Keratinocyte (primary cell): ENCODE measurements at regions not wholly inside any gene's neighbourhood (a gene's known extent, or its start where the extent isn't known, plus 50 kb on each side); places are given as distances from the start of the nearest gene placed in this dataset.

Experiments used
- DNase-seq: peaks from one replicate; pipeline ENCODE4 v3.0.0-alpha.2; 2011; ENCODE audit warnings: low read depth, missing footprints, low spot score
- FAIRE-seq: peaks from 2 replicates; lab custom pipeline; 2011; peaks lifted over from hg19 to GRCh38; lab: Jason Lieb, UNC
- H2AFZ ChIP-seq: 2 replicates; pipeline ENCODE4 v1.6.0; 2012; ENCODE audit warnings: low read length, control low read depth, inconsistent platforms; ENCODE audit not compliant: control insufficient read depth
- H3K27ac ChIP-seq: 2 replicates; pipeline ENCODE4 v1.5.1; 2011; ENCODE audit warnings: low read length; ENCODE audit not compliant: control insufficient read depth, insufficient read depth
- H3K27me3 ChIP-seq: 3 replicates; pipeline ENCODE4 v1.6.0; 2011; ENCODE audit warnings: low read length; ENCODE audit not compliant: control insufficient read depth, insufficient read depth; ENCODE audit errors: extremely low read depth
- H3K36me3 ChIP-seq, 2 experiments: 2 replicates in 1 of 2; 3 replicates in 1 of 2; pipeline ENCODE4 v1.5.1; 2011; ENCODE audit warnings: low read length in 2 of 2, mild to moderate bottlenecking in 1 of 2; ENCODE audit not compliant: control insufficient read depth in 2 of 2, insufficient read depth in 2 of 2; ENCODE audit errors: extremely low read depth in 1 of 2
- H3K4me1 ChIP-seq: 3 replicates; pipeline ENCODE4 v1.5.1; 2011; ENCODE audit warnings: low read length; ENCODE audit not compliant: control insufficient read depth, insufficient read depth; ENCODE audit errors: extremely low read depth
- H3K4me2 ChIP-seq: 3 replicates; pipeline ENCODE4 v1.6.0; 2011; ENCODE audit warnings: low read depth, low read length; ENCODE audit not compliant: control insufficient read depth, insufficient read depth; ENCODE audit errors: extremely low read depth
- H3K4me3 ChIP-seq, 3 experiments: fragments of 200-600 bp in 1 of 3; sonication (generic) in 1 of 3; 2 replicates in 2 of 3; 3 replicates in 1 of 3; pipeline ENCODE4 v1.5.1; 2011 to 2016; ENCODE audit warnings: low read length in 3 of 3, mild to moderate bottlenecking in 3 of 3, control low read depth in 2 of 3, inconsistent platforms in 1 of 3, low read depth in 1 of 3, mixed read lengths in 1 of 3, mixed run types in 1 of 3, moderate library complexity in 1 of 3; ENCODE audit not compliant: control insufficient read depth in 2 of 3, insufficient read depth in 2 of 3; ENCODE audit errors: extremely low read depth in 1 of 3
- H3K79me2 ChIP-seq: 2 replicates; pipeline ENCODE4 v1.6.0; 2012; ENCODE audit warnings: low read length; ENCODE audit not compliant: control insufficient read depth, insufficient read depth
- H3K9ac ChIP-seq: 3 replicates; pipeline ENCODE4 v1.6.0; 2011; ENCODE audit warnings: low read length; ENCODE audit not compliant: control insufficient read depth, insufficient read depth; ENCODE audit errors: extremely low read depth
- H3K9me1 ChIP-seq: 3 replicates; pipeline ENCODE4 v1.6.0; 2011; ENCODE audit warnings: low read length; ENCODE audit not compliant: control insufficient read depth, insufficient read depth; ENCODE audit errors: extremely low read depth
- H3K9me3 ChIP-seq: 2 replicates; pipeline ENCODE4 v1.5.1; 2012; ENCODE audit warnings: low read depth, low read length; ENCODE audit not compliant: control insufficient read depth
- H4K20me1 ChIP-seq: 3 replicates; pipeline ENCODE4 v1.6.0; 2011; ENCODE audit warnings: low read length; ENCODE audit not compliant: control insufficient read depth, insufficient read depth; ENCODE audit errors: extremely low read depth
- CTCF ChIP-seq, 3 experiments: IDR thresholded peaks in 1 of 3; conservative IDR thresholded peaks in 1 of 3; optimal IDR thresholded peaks in 1 of 3; 2 replicates in 2 of 3; 3 replicates in 1 of 3; pipeline versions ENCODE3 to v1.5.1; 2011; ENCODE audit warnings: low read length in 3 of 3, mild to moderate bottlenecking in 3 of 3, moderate library complexity in 2 of 3, control low read depth in 1 of 3, inconsistent platforms in 1 of 3; ENCODE audit not compliant: insufficient read depth in 2 of 3; ENCODE audit errors: extremely low read depth in 1 of 3
- EZH2 ChIP-seq: IDR thresholded peaks from one replicate; pipeline ENCODE4 v1.6.1; 2012; ENCODE audit warnings: inconsistent platforms, mild to moderate bottlenecking, low read length, moderate library complexity
- dilution Hi-C: fragments of 300-500 bp; cut with MboI; formaldehyde crosslinking; loops from one replicate; pipeline ENCODE4 v1.7.0; 2020; ENCODE audit warnings: low sequenced_read_pairs; ENCODE audit not compliant: extremely low pct_ligation_motif_present

- Histone ChIP-seq H3K9me1 (no peaks in the 10 kb centered on the region), H3K4me1 (no peaks in the 10 kb centered on the region), H3K9me3 (no peaks in the 10 kb centered on the region), H3K9ac (no peak overlapping the region), H3K79me2 (no peaks in the 10 kb centered on the region), H3K27me3 (no peaks in the 10 kb centered on the region), H3K4me2 (no peak overlapping the region), H3K36me3 (no peaks in the 10 kb centered on the region), H4K20me1 (no peaks in the 10 kb centered on the region), H3K4me3 (no peak overlapping the region), H2AFZ (no peak overlapping the region), H3K27ac (no peak overlapping the region)
- FAIRE-seq (no peak), DNase-seq (no peak)
- TF ChIP-seq EZH2 (no peak), CTCF (optimal IDR thresholded peaks at IDR 0.05 in 1 of 3, IDR thresholded peaks at IDR 0.05 in 1 of 3, conservative IDR thresholded peaks at IDR 0.05 in 1 of 3; ENCODE audit: extremely low read depth in 1 of 3, insufficient read depth in 2 of 3, low read length in 3 of 3) (no peak)
- dilution Hi-C loops: no loop called here
Measured at GRCh38 chr11:11038782-11039181, 180.9 kb upstream of the ZBED5 start.

GRCh38 chr11:11038352-11038751 is 180.5 kb upstream of the ZBED5 start:
- Histone ChIP-seq H2AFZ (no peak overlapping the region), H3K36me3 (no peaks in the 10 kb centered on the region), H3K9ac (no peak overlapping the region), H3K27ac (no peak overlapping the region), H3K9me1 (no peaks in the 10 kb centered on the region), H3K4me3 (no peak overlapping the region), H3K79me2 (no peaks in the 10 kb centered on the region), H3K9me3 (no peaks in the 10 kb centered on the region), H3K27me3 (no peaks in the 10 kb centered on the region), H4K20me1 (no peaks in the 10 kb centered on the region), H3K4me1 (no peaks in the 10 kb centered on the region), H3K4me2 (no peak overlapping the region)
- dilution Hi-C loops: no loop called here
- TF ChIP-seq EZH2 (no peak), CTCF (optimal IDR thresholded peaks at IDR 0.05 in 1 of 3, IDR thresholded peaks at IDR 0.05 in 1 of 3, conservative IDR thresholded peaks at IDR 0.05 in 1 of 3; ENCODE audit: extremely low read depth in 1 of 3, insufficient read depth in 2 of 3, low read length in 3 of 3) (no peak)
- DNase-seq (no peak), FAIRE-seq (no peak)
